GM19455 (cell line): ENCODE measurements at regions not wholly inside any gene's neighbourhood (a gene's known extent, or its start where the extent isn't known, plus 50 kb on each side); places are given as distances from the start of the nearest gene placed in this dataset.
"Not testable (repeated sequence)": the region's sequence is repeated elsewhere in the genome, so short reads cannot be mapped to it uniquely, and the experiment has no call there.

ENCODE experiments used
- ATAC-seq: cut with Tn5 transposase; IDR thresholded peaks from one replicate; pipeline ENCODE4 v1.9.1; 2021; ENCODE audit not compliant: unreplicated experiment

- ATAC-seq, result no peak
Observed at GRCh38 chr21:15301014-15301413, 236.2 kb upstream of the NRIP1 start.

DNA sequence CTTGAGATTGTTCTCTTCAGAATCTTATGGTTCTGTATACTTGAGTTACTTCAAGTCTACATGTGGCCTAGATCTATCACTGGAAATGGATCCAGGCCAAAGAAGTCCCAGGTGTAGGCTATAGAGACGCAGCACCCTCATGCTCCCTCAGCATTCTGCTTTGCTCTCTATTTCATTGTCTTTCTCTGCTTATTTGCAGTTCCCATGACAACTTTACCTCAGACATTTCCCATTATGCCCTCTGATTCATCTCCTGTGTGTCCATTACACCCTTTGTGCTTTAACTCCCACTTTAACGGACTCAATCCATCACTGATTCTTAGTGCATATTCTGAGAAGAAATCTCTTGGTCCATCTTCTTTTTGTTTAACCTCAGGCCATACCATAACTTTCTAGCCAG is 236.9 kb upstream of the NRIP1 start:
- no peak for ATAC-seq

DNA sequence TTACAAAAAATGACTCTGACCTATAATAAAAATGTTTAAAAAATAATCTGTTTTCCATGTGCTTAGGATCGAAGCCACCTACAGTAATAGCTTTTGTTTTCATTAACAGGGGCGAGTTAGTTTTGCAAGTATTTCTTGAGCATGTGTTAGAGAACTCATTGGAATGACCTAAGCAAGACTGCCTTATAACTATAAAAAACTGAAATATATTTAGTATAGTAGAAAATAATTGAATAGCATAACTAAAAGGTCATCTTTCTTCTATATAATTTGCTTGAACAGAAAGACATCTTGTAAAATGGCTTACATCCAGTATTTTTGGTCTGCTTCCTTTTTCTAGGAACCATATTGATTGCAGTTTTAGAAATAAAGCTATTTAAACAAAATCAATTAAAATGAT is 241.5 kb upstream of the NRIP1 start:
- no peak for ATAC-seq

DNA sequence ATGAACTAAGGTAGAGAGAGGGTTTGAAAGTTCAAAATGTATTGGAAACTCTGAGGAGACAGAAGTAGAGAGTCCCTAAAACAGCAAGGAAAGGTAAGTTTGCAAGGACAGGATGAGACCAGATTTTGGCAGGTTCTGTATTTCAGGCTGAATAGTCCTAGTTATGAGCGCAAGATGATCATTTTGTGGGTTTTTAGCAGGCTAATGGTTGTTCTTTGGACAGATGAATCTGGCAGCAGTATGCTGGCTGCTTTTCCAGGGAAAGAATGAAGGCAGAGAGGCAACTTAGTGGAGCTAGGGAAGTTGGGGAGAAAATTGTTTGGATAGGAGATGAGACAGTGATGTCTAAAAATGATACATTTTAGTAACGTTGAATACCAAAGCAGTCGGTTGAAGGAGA is 243.5 kb upstream of the NRIP1 start:
- no peak for ATAC-seq

DNA sequence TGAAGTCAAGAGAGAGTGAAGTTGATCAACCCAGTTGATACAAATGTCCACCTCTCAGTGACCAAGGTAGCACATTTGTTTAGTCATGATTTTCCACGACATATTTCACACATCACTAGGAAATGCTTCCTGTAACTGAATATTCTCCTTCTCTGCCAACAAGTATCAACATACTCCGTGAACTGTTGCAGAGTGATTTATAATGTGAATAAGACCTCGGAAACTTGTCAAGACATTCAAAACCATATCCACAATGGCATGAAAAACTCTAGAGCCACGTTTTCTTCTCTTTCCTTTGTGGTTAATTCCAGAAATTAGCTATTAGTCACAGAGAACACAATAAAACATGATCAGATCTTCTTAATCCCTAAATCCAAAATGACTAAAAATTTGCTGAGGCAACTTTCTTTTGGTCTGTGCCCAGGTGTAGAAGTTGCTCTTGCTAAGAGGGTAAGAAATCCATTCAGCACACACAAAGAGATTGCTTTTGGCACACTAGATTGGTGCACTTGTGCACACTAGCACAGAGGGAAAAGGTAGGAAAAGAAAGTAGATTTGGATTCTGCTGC is 244.3 kb upstream of the NRIP1 start:
- ATAC-seq, result no peak

DNA sequence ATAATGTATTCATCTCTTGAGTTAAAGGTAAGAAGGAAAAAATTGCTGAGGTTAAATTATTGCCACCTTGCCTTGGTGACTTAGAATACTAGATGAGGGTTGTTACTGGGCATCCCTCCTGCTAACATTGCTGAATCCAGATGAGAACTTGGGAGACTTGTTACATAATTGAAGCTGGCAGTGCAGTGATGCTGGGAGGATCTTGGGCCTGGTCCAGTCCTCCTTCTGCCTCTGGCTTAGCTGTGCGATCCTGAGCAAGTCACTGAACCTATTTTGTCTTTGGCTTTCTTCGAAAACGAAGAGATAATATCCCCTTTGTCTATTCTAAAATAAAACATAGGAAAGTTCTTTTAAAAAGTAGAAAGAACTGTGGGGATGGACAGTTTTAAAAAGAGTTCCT is 244.9 kb upstream of the NRIP1 start:
- ATAC-seq, result no peak

DNA sequence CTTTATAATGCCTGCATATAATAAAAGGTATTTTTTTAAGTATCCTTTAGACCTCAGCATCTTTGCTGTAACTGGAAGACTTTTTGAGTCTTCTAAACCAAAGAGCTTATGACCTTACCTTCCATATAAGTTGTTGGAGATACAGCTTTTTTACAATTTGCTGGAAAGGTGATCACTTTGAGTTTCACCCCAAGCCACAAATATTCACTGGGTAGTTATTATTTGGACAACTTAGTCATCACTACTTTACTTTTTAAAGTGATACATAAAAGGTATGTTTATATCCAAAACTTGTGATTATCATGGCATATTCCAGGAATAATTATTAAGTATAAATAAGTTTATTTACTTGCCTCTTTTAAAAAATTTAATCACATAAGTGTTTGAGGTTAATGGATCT is 246.7 kb upstream of the NRIP1 start:
- ATAC-seq, result no peak

- ATAC-seq, result not testable (repeated sequence)
Observed at GRCh38 chr21:15317034-15317433, 252.2 kb upstream of the NRIP1 start.

DNA sequence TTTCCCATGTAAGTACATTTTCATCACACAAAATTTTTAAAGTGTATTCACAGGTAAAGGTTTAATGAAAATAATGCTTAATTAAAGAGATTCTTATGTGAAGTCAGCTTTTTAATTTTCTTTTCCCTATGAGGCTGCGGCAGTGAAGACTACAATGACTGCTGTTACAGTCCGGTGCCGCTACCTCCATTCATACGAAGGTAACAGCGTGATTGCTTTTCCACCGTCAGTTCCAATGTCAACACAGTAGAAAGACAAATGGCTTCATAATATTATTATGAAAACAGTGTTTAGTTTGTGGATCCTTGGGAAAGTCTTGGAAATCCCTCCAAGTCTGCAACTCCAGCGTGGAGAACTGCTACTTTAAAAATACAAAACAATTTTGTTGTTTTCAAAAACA is 254.9 kb upstream of the NRIP1 start:
- ATAC-seq, result no peak

- ATAC-seq, result no peak
Observed at GRCh38 chr21:15324542-15324941, 259.7 kb upstream of the NRIP1 start.

DNA sequence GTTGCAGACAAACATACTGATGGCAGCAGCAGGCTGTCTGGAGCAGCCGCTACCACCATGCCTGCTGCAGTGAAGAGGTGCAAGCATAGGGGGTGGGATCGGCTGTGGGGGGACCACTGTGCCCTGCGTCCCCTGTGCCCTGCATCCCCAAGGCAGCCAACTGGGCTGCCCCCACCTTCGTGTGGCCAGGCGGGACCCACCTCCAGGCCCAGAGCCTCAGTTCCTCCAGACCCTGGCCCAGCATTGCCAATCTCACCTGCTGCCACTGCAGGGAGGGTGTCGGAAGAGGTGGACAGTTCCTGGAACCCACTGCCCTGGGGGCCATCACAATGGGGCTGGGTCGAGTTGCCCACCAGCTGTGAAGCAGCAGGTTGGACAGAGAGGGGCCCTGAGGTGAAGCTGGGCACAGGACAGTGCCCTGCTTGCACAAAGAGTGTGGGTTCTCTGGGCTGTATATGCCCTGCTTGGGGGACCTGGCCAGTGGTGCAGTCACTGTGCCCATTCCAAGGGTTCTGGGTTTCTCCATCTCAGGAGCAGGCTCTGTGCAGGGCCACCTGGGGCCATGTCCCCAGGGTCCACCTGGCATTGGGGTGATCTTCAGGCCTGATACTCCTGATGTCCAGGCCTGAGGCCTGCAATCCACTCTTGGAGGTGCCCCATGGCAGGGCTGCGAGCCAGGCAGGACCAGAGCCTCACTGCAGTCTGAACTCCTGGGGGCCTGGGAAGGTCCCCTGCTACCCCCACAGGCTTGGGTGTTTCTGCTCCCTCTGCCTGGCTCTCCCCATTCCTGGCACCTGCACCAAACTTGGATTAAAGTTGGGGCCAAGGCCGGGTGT is 261.4 kb upstream of the NRIP1 start:
- ATAC-seq, result no peak

DNA sequence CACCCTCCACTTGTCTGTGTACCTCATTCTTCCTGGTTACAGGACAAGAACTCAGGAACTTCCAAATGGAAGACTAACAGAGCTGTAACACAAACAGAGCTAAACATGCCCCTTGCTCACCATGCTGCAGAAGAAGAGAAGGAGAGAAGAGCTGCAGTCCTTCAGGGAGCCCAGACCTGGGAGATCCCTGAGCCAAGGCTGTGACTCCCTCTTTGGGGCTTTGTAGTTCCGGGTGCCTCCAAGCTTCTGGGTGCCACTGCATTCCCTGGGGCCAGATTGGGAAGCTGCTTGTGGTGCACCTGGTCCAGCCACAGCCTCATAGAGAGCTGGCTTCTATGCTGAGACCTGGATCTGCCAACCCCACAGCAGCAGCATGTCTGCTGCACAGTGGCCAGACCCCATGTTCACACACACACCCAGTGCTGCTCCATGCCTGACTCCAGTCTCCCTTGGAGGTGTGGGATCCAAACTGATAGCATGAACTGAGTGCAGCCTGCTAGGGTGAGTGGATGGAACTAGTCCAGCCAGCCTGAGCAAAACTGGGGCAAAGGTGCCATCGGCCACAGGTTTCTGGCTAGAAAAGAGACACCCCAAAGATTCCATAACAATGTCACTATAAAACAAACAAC is 263.0 kb upstream of the NRIP1 start:
- no peak for ATAC-seq

DNA sequence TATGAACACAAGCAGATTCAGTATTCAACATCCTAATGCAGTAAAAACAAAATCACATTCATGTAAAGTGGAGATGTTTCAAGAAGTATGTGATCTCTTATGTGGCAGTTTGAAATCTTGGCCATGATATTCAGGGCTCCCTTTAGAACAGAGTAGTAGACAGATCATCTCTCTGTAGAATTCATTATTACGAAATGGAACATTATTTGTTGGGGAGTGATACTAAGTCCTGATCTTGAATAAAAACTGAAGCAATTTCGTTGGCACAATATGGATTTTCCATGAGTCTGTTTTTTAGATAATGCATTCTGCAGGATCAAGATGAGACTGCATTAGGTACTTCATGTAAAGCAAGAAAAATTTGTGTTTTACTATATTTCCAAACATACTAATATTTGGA is 264.4 kb upstream of the NRIP1 start:
- no peak for ATAC-seq

DNA sequence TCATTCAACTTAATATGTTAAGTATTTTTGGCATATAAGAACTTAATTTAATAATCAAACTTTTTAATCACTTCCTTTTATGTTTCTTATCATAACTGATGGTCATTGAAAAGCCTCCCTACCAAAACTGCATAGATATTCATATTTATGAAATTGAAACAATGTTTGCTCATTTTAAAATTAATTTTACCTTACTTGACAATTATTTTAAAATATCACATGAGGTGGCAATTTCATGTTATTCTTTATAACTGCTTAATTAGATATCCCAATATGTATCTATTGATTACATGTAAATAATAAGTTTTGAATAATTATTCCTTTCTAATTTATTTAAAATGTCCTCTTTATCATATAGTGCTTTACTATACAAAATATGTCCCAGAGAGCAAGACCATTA is 266.1 kb upstream of the NRIP1 start:
- no peak for ATAC-seq

DNA sequence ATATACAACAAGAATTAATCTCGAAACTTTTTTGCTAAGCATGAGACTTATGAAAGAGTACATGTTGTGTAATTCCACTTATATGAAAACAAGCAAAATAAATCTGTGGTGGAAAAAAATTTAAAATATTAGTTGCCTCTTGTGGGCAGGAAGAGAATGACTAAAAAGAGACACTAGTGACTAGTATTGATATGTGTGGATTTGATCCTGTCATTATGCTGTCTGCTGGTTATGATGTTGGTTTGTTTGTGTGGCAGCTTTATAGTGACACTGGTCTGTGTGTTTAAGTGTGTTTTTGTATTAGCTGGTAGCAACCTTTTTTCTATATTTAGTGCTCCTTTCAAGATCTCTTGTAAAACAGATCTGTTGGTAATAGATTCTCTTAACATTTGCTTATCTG is 267.8 kb upstream of the NRIP1 start:
- ATAC-seq, result no peak

- no peak for ATAC-seq
Observed at GRCh38 chr21:15333136-15333710, 268.4 kb upstream of the NRIP1 start.

GRCh38 chr21:15333951-15334350 is 269.2 kb upstream of the NRIP1 start:
- no peak for ATAC-seq

GRCh38 chr21:15343066-15343465 is 278.3 kb upstream of the NRIP1 start:
- ATAC-seq, result no peak

DNA sequence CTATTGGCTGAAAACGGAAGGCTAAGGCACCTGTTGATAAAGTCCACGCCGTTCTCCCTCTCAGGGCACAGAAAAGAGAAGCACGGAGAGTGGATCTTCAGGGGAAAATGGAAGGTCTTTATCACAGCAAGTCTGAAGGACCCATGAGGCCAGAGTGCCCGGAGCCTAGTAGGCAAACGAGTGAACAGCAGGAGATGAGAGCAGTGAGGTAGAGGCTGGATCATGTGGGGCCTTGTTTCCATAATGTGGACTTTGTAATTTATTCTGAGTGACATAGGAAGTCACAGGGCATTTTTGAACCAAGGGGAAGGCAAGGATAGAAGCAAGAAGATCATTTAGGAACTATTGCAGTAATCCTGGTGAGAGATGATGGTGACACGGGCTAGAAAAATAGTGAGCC is 287.2 kb upstream of the NRIP1 start:
- no peak for ATAC-seq

GRCh38 chr21:15353546-15353945 is 288.7 kb upstream of the NRIP1 start:
- no peak for ATAC-seq

GRCh38 chr21:15354516-15354915 is 289.7 kb upstream of the NRIP1 start:
- no peak for ATAC-seq

- no peak for ATAC-seq
Observed at GRCh38 chr21:15355066-15355465, 290.3 kb upstream of the NRIP1 start.
